ENCODE measurements at regions not wholly inside any gene's neighbourhood (a gene's known extent, or its start where the extent isn't known, plus 50 kb on each side); places are given as distances from the start of the nearest gene placed in this dataset.

DNA sequence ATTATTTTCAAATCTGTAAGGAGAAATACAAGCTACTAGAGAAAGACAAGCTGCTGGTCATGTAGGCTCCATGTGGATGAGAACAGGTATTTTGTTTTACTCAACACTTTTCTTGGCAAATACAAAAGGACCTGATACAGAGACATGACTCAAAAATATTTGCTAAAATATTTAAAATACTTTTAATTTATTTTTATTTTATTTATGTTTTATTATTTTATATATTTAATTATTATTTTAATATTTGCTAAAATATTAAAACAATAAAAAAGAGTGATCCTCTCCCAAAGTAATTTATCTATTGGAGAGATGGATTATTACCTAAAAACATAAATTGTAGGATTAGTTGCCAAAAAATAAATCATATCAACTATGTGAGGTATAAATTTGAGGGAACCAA lies 808.9 kb upstream of the SEL1L start:
- H3K4me3 ChIP-seq = no peak overlapping the region
- H3K4me1 ChIP-seq = no peaks in the 10 kb centered on the region
- H3K27me3 ChIP-seq = no peaks in the 10 kb centered on the region
- DNase-seq (ENCODE audit: low spot score in 2 of 2) = no peak
- H3K27ac ChIP-seq = no peak overlapping the region
- H3K9me3 ChIP-seq = no peaks in the 10 kb centered on the region
- TF ChIP-seq EP300 (IDR thresholded peaks at IDR 0.05) (no peak), POLR2A (IDR thresholded peaks at IDR 0.05) (no peak)
- TF ChIP-seq, protein P1, sequence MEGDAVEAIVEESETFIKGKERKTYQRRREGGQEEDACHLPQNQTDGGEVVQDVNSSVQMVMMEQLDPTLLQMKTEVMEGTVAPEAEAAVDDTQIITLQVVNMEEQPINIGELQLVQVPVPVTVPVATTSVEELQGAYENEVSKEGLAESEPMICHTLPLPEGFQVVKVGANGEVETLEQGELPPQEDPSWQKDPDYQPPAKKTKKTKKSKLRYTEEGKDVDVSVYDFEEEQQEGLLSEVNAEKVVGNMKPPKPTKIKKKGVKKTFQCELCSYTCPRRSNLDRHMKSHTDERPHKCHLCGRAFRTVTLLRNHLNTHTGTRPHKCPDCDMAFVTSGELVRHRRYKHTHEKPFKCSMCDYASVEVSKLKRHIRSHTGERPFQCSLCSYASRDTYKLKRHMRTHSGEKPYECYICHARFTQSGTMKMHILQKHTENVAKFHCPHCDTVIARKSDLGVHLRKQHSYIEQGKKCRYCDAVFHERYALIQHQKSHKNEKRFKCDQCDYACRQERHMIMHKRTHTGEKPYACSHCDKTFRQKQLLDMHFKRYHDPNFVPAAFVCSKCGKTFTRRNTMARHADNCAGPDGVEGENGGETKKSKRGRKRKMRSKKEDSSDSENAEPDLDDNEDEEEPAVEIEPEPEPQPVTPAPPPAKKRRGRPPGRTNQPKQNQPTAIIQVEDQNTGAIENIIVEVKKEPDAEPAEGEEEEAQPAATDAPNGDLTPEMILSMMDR (IDR thresholded peaks at IDR 0.05) = no peak
- no peaks in the 10 kb centered on the region for H3K36me3 ChIP-seq

DNA sequence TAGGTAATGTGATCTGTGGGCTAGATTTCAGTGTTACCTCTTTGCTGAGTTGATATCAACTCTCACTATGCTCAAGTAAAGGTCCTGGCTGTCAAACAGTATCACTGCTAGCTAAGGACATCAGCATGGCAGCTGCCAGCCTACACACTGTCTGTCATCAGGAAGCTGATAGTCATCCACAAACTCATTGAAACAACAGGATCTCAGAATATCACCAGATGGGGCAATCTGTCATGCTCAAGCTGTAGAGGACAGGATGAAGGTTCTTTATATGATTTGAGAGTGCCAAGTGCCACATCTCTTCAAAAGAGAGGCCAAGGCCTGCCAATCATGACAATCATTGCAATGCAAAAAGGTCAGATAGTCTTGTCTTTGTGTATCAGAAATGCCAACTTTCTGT lies 811.5 kb upstream of the SEL1L start:
- TF ChIP-seq POLR2A (IDR thresholded peaks at IDR 0.05) (no peak), EP300 (IDR thresholded peaks at IDR 0.05) (no peak), POLR2AphosphoS5 (IDR thresholded peaks at IDR 0.05) (no peak)
- TF ChIP-seq, protein P1 (IDR thresholded peaks at IDR 0.05) = no peak
- Histone ChIP-seq H3K36me3 (no peaks in the 10 kb centered on the region), H3K4me1 (no peaks in the 10 kb centered on the region), H3K4me3 (no peak overlapping the region), H3K27me3 (no peaks in the 10 kb centered on the region), H3K9me3 (no peaks in the 10 kb centered on the region), H3K27ac (no peak overlapping the region)
- no peak for DNase-seq (ENCODE audit: low spot score in 2 of 2)

- H3K27ac ChIP-seq = no peak overlapping the region
- DNase-seq (ENCODE audit: low spot score in 2 of 2) = no peak
- H3K36me3 ChIP-seq = no peaks in the 10 kb centered on the region
- H3K27me3 ChIP-seq = no peaks in the 10 kb centered on the region
- H3K4me3 ChIP-seq = no peak overlapping the region
- H3K4me1 ChIP-seq = no peaks in the 10 kb centered on the region
- peaks cover 4% of the 10 kb centered on the region for H3K9me3 ChIP-seq
- TF ChIP-seq POLR2AphosphoS5 (IDR thresholded peaks at IDR 0.05) (no peak), EP300 (IDR thresholded peaks at IDR 0.05) (no peak), POLR2A (IDR thresholded peaks at IDR 0.05) (no peak)
- TF ChIP-seq, protein P1 (IDR thresholded peaks at IDR 0.05) = no peak
Measured at GRCh38 chr14:82354126-82354525, 820.5 kb upstream of the SEL1L start.

- H3K4me3 ChIP-seq = no peak overlapping the region
- TF ChIP-seq POLR2A (IDR thresholded peaks at IDR 0.05) (no peak), POLR2AphosphoS5 (IDR thresholded peaks at IDR 0.05) (no peak)
- TF ChIP-seq, protein P1 (IDR thresholded peaks at IDR 0.05) = no peak
- 80% methylated on average over 3 of the region's 3 CpGs for WGBS
Measured at GRCh38 chr14:82359201-82359600, 825.5 kb upstream of the SEL1L start.

GRCh38 chr14:82362452-82362851 lies 828.8 kb upstream of the SEL1L start:
- Histone ChIP-seq H3K36me3 (no peaks in the 10 kb centered on the region), H3K27me3 (no peaks in the 10 kb centered on the region), H3K9me3 (peaks cover 3% of the 10 kb centered on the region), H3K27ac (no peak overlapping the region), H3K4me1 (no peaks in the 10 kb centered on the region), H3K4me3 (no peak overlapping the region)
- TF ChIP-seq POLR2AphosphoS5 (IDR thresholded peaks at IDR 0.05) = no peak
- no peak for TF ChIP-seq POLR2A (IDR thresholded peaks at IDR 0.05)
- TF ChIP-seq, protein P1 (IDR thresholded peaks at IDR 0.05) = no peak
- TF ChIP-seq EP300 (IDR thresholded peaks at IDR 0.05) = no peak
- no peak for DNase-seq (ENCODE audit: low spot score in 2 of 2)

More at GRCh38 chr14:82359201-82359600, 825.5 kb upstream of the SEL1L start:
- no peak for DNase-seq (ENCODE audit: low spot score in 2 of 2)
- H3K9me3 ChIP-seq = peaks cover 4% of the 10 kb centered on the region
- no peaks in the 10 kb centered on the region for H3K4me1 ChIP-seq
- H3K27ac ChIP-seq = no peak overlapping the region
- H3K36me3 ChIP-seq = no peaks in the 10 kb centered on the region
- no peaks in the 10 kb centered on the region for H3K27me3 ChIP-seq
